HCT116 (cell line): ENCODE measurements at regions not wholly inside any gene's neighbourhood (a gene's known extent, or its start where the extent isn't known, plus 50 kb on each side); places are given as distances from the start of the nearest gene placed in this dataset.

ENCODE experiments used
- ATAC-seq: fragments of 200-7000 bp; cut with Tn5 transposase; 2 replicates; pipeline ENCODE4 v1.9.1; 2020; ENCODE audit warnings: mild to moderate bottlenecking, moderate library complexity
- BruUV-seq: library from RNA; stranded (reverse); fragments of 400-500 nt; replicated peaks from 2 replicates; lab custom pipeline; 2021; lab: Mats Ljungman, UMichigan
- CTCF ChIA-PET: fragments of 300-600 bp; sonication (Branson Sonifier 250); formaldehyde crosslinking; loops from one replicate; lab custom pipeline; 2021; ENCODE audit warnings: antibody characterized with exemption; lab: Charles Lee
- POLR2A ChIA-PET: fragments of 300-600, 350-600 bp; sonication (Branson Sonifier 250); formaldehyde crosslinking; loops from one replicate; lab custom pipeline; 2021; ENCODE audit warnings: antibody characterized with exemption; lab: Charles Lee
- RAD21 ChIA-PET, 2 experiments: fragments of 300-600 bp; sonication (Branson Sonifier 250); formaldehyde crosslinking; loops; one replicate each; lab custom pipeline; 2023; ENCODE audit warnings: low total read pairs in 2 of 2; ENCODE audit not compliant: uncharacterized antibody in 2 of 2, unreplicated experiment in 2 of 2, low non-redundant PET in 1 of 2; lab: Charles Lee
- DNase-seq: peaks from one replicate; pipeline ENCODE4 v3.0.0-alpha.2; 2010; ENCODE audit warnings: low read depth, low spot score
- H2AFZ ChIP-seq: fragments of 200-600 bp; shearing (Covaris generic), sonication (generic); 2 replicates; pipeline ENCODE4 v1.6.1; 2017; ENCODE audit warnings: low read depth, mixed run types, mixed read lengths, antibody characterized with exemption, low read length; ENCODE audit not compliant: poor library complexity, severe bottlenecking
- H3K27ac ChIP-seq: 2 replicates; pipeline ENCODE4 v1.5.1; 2012; ENCODE audit warnings: low read depth, low read length
- H3K27me3 ChIP-seq: fragments of 200-600 bp; sonication (generic); 2 replicates; pipeline ENCODE4 v1.6.1; 2016; ENCODE audit warnings: mixed run types, low read length, mixed read lengths; ENCODE audit not compliant: insufficient read depth
- H3K36me3 ChIP-seq, 2 experiments: fragments of 200-500 bp in 1 of 2; fragments of 200-600 bp in 1 of 2; sonication (Bioruptor generic) in 1 of 2; sonication (generic) in 1 of 2; 2 replicates each; pipeline versions ENCODE4 v1.5.1 to v1.6.1; 2014 to 2016; ENCODE audit warnings: low read length in 2 of 2, inconsistent platforms in 1 of 2, mixed read lengths in 1 of 2, mixed run types in 1 of 2; ENCODE audit not compliant: insufficient read depth in 2 of 2, control insufficient read depth in 1 of 2
- H3K4me1 ChIP-seq, 2 experiments: fragments of 200-600 bp in 1 of 2; sonication (generic) in 1 of 2; 2 replicates each; pipeline versions ENCODE4 v1.5.1 to v1.6.1; 2012 to 2017; ENCODE audit warnings: low read length in 2 of 2, inconsistent platforms in 1 of 2, mild to moderate bottlenecking in 1 of 2, mixed read lengths in 1 of 2, mixed run types in 1 of 2, moderate library complexity in 1 of 2; ENCODE audit not compliant: insufficient read depth in 2 of 2, control insufficient read depth in 1 of 2
- H3K4me2 ChIP-seq: fragments of 200-600 bp; sonication (generic); 2 replicates; pipeline ENCODE4 v1.6.1; 2017; ENCODE audit warnings: mixed run types, low read length, mixed read lengths
- H3K4me3 ChIP-seq, 2 experiments: fragments of 200-600 bp in 1 of 2; sonication (generic) in 1 of 2; replicated peaks in 1 of 2; 2 replicates each; pipeline ENCODE4 v1.5.1; 2011 to 2016; ENCODE audit warnings: low read length in 2 of 2, control low read depth in 1 of 2, low read depth in 1 of 2, mild to moderate bottlenecking in 1 of 2, mixed read lengths in 1 of 2, mixed run types in 1 of 2
- H3K79me2 ChIP-seq: fragments of 200-600 bp; sonication (generic); 2 replicates; pipeline ENCODE4 v1.6.1; 2017; ENCODE audit warnings: mild to moderate bottlenecking, mixed run types, low read length, moderate library complexity, mixed read lengths; ENCODE audit not compliant: insufficient read depth
- H3K9ac ChIP-seq: fragments of 200-600 bp; sonication (generic); 2 replicates; pipeline ENCODE4 v1.6.1; 2016; ENCODE audit warnings: low read length, mixed read lengths
- H3K9me2 ChIP-seq: fragments of 200-600 bp; sonication (generic), shearing (Covaris generic); 2 replicates; pipeline ENCODE4 v1.6.1; 2017; ENCODE audit warnings: mixed run types, mild to moderate bottlenecking, moderate library complexity; ENCODE audit not compliant: insufficient read depth
- H3K9me3 ChIP-seq, 2 experiments: fragments of 200-500 bp in 1 of 2; fragments of 200-600 bp in 1 of 2; sonication (Bioruptor generic) in 1 of 2; sonication (generic) in 1 of 2; 2 replicates each; pipeline ENCODE4 v1.6.1; 2014 to 2017; ENCODE audit warnings: low read length in 2 of 2, mixed read lengths in 2 of 2, inconsistent platforms in 1 of 2, low read depth in 1 of 2, mild to moderate bottlenecking in 1 of 2, mixed run types in 1 of 2, moderate library complexity in 1 of 2; ENCODE audit not compliant: control insufficient read depth in 1 of 2, insufficient read depth in 1 of 2
- H4K20me1 ChIP-seq: fragments of 200-600 bp; sonication (generic), shearing (Covaris generic); 2 replicates; pipeline ENCODE4 v1.6.1; 2017; ENCODE audit warnings: mixed run types, mild to moderate bottlenecking, moderate library complexity; ENCODE audit not compliant: insufficient read depth
- CEBPB ChIP-seq: IDR thresholded peaks from 2 replicates; pipeline ENCODE4 v1.6.1; 2012; ENCODE audit warnings: low read depth
- CTCF ChIP-seq, 3 experiments: fragments of 200-600 bp in 1 of 3; sonication (generic) in 1 of 3; IDR thresholded peaks in 2 of 3; conservative IDR thresholded peaks in 1 of 3; 2 replicates each; pipeline ENCODE4 v1.5.1; 2012 to 2017; ENCODE audit warnings: low read depth in 2 of 3, low read length in 2 of 3, antibody characterized with exemption in 1 of 3, borderline replicate concordance in 1 of 3, control low read depth in 1 of 3, mild to moderate bottlenecking in 1 of 3, mixed read lengths in 1 of 3, mixed run types in 1 of 3, moderate library complexity in 1 of 3; ENCODE audit not compliant: insufficient read depth in 1 of 3
- EGR1 ChIP-seq: IDR thresholded peaks from 2 replicates; pipeline ENCODE4 v1.6.1; 2012; ENCODE audit warnings: low read depth
- ELF1 ChIP-seq: IDR thresholded peaks from 2 replicates; pipeline ENCODE4 v1.6.1; 2012; ENCODE audit warnings: low read depth, borderline replicate concordance
- EZH2 ChIP-seq: fragments of 200-600 bp; sonication (generic); IDR thresholded peaks from 2 replicates; pipeline ENCODE4 v1.6.1; 2017; ENCODE audit warnings: antibody characterized with exemption, mixed run types
- EZH2phosphoT487 ChIP-seq: fragments of 200-600 bp; IDR thresholded peaks from 2 replicates; pipeline ENCODE4 v1.6.1; 2018; ENCODE audit warnings: antibody characterized with exemption, borderline replicate concordance
- FOSL1 ChIP-seq: IDR thresholded peaks from 2 replicates; pipeline ENCODE4 v1.6.1; 2012; ENCODE audit warnings: low read depth
- JUND ChIP-seq: IDR thresholded peaks from 2 replicates; pipeline ENCODE4 v1.6.1; 2012
- MAX ChIP-seq: IDR thresholded peaks from 2 replicates; pipeline ENCODE4 v1.6.1; 2012
- REST ChIP-seq: IDR thresholded peaks from 2 replicates; pipeline ENCODE4 v1.6.1; 2012; ENCODE audit warnings: low read depth
- SIN3A ChIP-seq: IDR thresholded peaks from 2 replicates; pipeline ENCODE4 v1.6.1; 2012; ENCODE audit warnings: low read depth
- SP1 ChIP-seq: IDR thresholded peaks from 2 replicates; pipeline ENCODE4 v1.6.1; 2012; ENCODE audit warnings: low read depth
- SRF ChIP-seq: IDR thresholded peaks from 2 replicates; pipeline ENCODE4 v1.6.1; 2012; ENCODE audit warnings: low read depth
- TCF7L2 ChIP-seq: IDR thresholded peaks from 2 replicates; pipeline ENCODE4 v1.7.0; 2011; ENCODE audit warnings: borderline replicate concordance, inconsistent platforms; ENCODE audit not compliant: insufficient read depth, insufficient read length; ENCODE audit errors: extremely low read depth
- YY1 ChIP-seq: IDR thresholded peaks from 2 replicates; pipeline ENCODE4 v1.6.1; 2011; ENCODE audit warnings: low read length, low read depth, moderate library complexity, mild to moderate bottlenecking; ENCODE audit not compliant: insufficient replicate concordance; ENCODE audit errors: extremely low read depth
- ZFX ChIP-seq: fragments of 450-650 bp; IDR thresholded peaks from 2 replicates; pipeline ENCODE4 v1.6.1; 2017
- ZNF274 ChIP-seq: fragments of 200-500 bp; sonication (Bioruptor generic); IDR thresholded peaks from 2 replicates; pipeline ENCODE4 v1.6.1; 2014; ENCODE audit warnings: mild to moderate bottlenecking, low read depth, low read length, inconsistent platforms
- intact Hi-C: fragments of 100-400 bp; cut with micrococcal nuclease; formaldehyde crosslinking; loops from 2 replicates; pipeline ENCODE4 v1.10.0; 2022

GRCh38 chr3:88795503-88795902 lies 311.9 kb upstream of the EPHA3 start (continued):
- TF ChIP-seq TCF7L2: no peak
- no peak for TF ChIP-seq EGR1
- TF ChIP-seq, all 23 proteins: peak for 0

- Histone ChIP-seq H3K9ac (no peak overlapping the region), H3K27me3 (no peaks in the 10 kb centered on the region), H3K4me1 (no peaks in the 10 kb centered on the region), H4K20me1 (no peaks in the 10 kb centered on the region), H3K36me3 (no peaks in the 10 kb centered on the region), H3K27ac (no peak overlapping the region), H3K79me2 (no peaks in the 10 kb centered on the region)
- POLR2A ChIA-PET: no interaction called here
- RAD21 ChIA-PET: no interaction called here
- ATAC-seq: no peak
- TF ChIP-seq SP1 (no peak), ZFX (no peak), REST (no peak), EGR1 (no peak), SIN3A (no peak), YY1 (no peak), MAX (no peak), EZH2phosphoT487 (no peak), ELF1 (no peak), EZH2 (no peak), FOSL1 (no peak), JUND (no peak), ZNF274 (no peak), CTCF (IDR thresholded peaks at IDR 0.05 in 2 of 3, conservative IDR thresholded peaks at IDR 0.05 in 1 of 3; ENCODE audit: borderline replicate concordance in 1 of 3, insufficient read depth in 1 of 3, low read depth in 2 of 3, low read length in 2 of 3) (no peak), CEBPB (no peak), SRF (no peak)
- TF ChIP-seq, all 23 proteins: peak for 0
- no TSS peak for BruUV-seq
- Histone ChIP-seq H2AFZ (no peak overlapping the region), H3K4me3 (no peak overlapping the region), H3K4me2 (no peak overlapping the region), H3K9me3 (peaks cover 10 to 23% of the 10 kb centered on the region in 2 experiments; a peak in 2 of 4 replicates), H3K9me2 (no peaks in the 10 kb centered on the region)
- CTCF ChIA-PET: no interaction called here
- DNase-seq: no peak
- intact Hi-C loops: no loop called here
Observed at GRCh38 chr3:88807491-88808105, 299.8 kb upstream of the EPHA3 start.
